SK-N-SH (cell line): ENCODE measurements at regions not wholly inside any gene's neighbourhood (a gene's known extent, or its start where the extent isn't known, plus 50 kb on each side); places are given as distances from the start of the nearest gene placed in this dataset.

ENCODE experiments used
- CTCF ChIA-PET: fragments of 300-600, 350-600 bp; formaldehyde crosslinking; extraction: SDS; loops from one replicate; lab custom pipeline; 2021; lab: Yijun Ruan, JAX
- POLR2A ChIA-PET: fragments of 350-600 bp; sonication (Branson Sonifier 250); formaldehyde crosslinking; extraction: SDS; loops from one replicate; lab custom pipeline; 2020; ENCODE audit warnings: antibody characterized with exemption, inconsistent platforms; lab: Yijun Ruan, JAX
- DNase-seq: peaks from one replicate; pipeline ENCODE4 v3.0.0; 2012
- H2AFZ ChIP-seq: fragments of 200-600 bp; sonication (generic); 2 replicates; pipeline ENCODE4 v1.8.1; 2016; ENCODE audit warnings: antibody characterized with exemption, mild to moderate bottlenecking, low read depth
- H3F3A ChIP-seq: fragments of 200-600 bp; sonication (generic); replicated peaks from 2 replicates; pipeline ENCODE3; 2016; ENCODE audit warnings: antibody characterized with exemption, mild to moderate bottlenecking; ENCODE audit not compliant: insufficient read depth
- H3K27ac ChIP-seq, 2 experiments: fragments of 200-500 bp in 1 of 2; fragments of 200-600 bp in 1 of 2; sonication (Bioruptor generic) in 1 of 2; sonication (generic), shearing (Covaris generic) in 1 of 2; 2 replicates each; pipeline versions ENCODE4 v1.5.1 to v1.6.1; 2014 to 2016; ENCODE audit warnings: low read depth in 2 of 2, inconsistent platforms in 1 of 2, low read length in 1 of 2, mild to moderate bottlenecking in 1 of 2, mixed read lengths in 1 of 2
- H3K27me3 ChIP-seq: fragments of 200-600 bp; sonication (generic), shearing (Covaris generic); 2 replicates; pipeline ENCODE4 v1.6.1; 2016; ENCODE audit warnings: mixed run types; ENCODE audit not compliant: insufficient read depth
- H3K36me3 ChIP-seq, 2 experiments: fragments of 200-500 bp in 1 of 2; fragments of 200-600 bp in 1 of 2; sonication (Bioruptor generic) in 1 of 2; sonication (generic) in 1 of 2; replicated peaks in 1 of 2; 2 replicates each; pipeline versions ENCODE3 to v1.5.1; 2014 to 2016; ENCODE audit warnings: low read length in 1 of 2, mild to moderate bottlenecking in 1 of 2; ENCODE audit not compliant: insufficient read depth in 2 of 2, control insufficient read depth in 1 of 2
- H3K4me1 ChIP-seq, 2 experiments: fragments of 200-500 bp in 1 of 2; fragments of 200-600 bp in 1 of 2; sonication (Bioruptor generic) in 1 of 2; sonication (generic), shearing (Covaris generic) in 1 of 2; 2 replicates each; pipeline versions ENCODE4 v1.5.1 to v1.6.1; 2014 to 2016; ENCODE audit warnings: low read depth in 1 of 2, low read length in 1 of 2, mixed run types in 1 of 2; ENCODE audit not compliant: insufficient read depth in 2 of 2, control insufficient read depth in 1 of 2
- H3K4me2 ChIP-seq: fragments of 200-600 bp; sonication (generic), shearing (Covaris generic); 2 replicates; pipeline ENCODE4 v1.6.1; 2017; ENCODE audit warnings: mixed run types
- H3K4me3 ChIP-seq, 2 experiments: fragments of 200-500 bp in 1 of 2; fragments of 200-600 bp in 1 of 2; sonication (Bioruptor generic) in 1 of 2; sonication (generic), shearing (Covaris generic) in 1 of 2; 2 replicates each; pipeline versions ENCODE4 v1.5.1 to v1.8.1; 2014 to 2016; ENCODE audit warnings: low read depth in 2 of 2, inconsistent platforms in 1 of 2, low read length in 1 of 2, mild to moderate bottlenecking in 1 of 2, mixed read lengths in 1 of 2, moderate library complexity in 1 of 2
- H3K79me2 ChIP-seq: fragments of 200-600 bp; sonication (generic); 2 replicates; pipeline ENCODE4 v1.8.1; 2017; ENCODE audit warnings: mild to moderate bottlenecking; ENCODE audit not compliant: insufficient read depth
- H3K9ac ChIP-seq: fragments of 200-600 bp; sonication (generic); 2 replicates; pipeline ENCODE4 v1.6.1; 2017; ENCODE audit warnings: mixed run types
- H3K9me2 ChIP-seq: fragments of 200-600 bp; sonication (generic); 2 replicates; pipeline ENCODE4 v1.6.1; 2017; ENCODE audit warnings: mixed run types
- H3K9me3 ChIP-seq: fragments of 200-600 bp; sonication (generic); 2 replicates; pipeline ENCODE4 v1.6.1; 2017; ENCODE audit warnings: mixed run types, mild to moderate bottlenecking, moderate library complexity
- H4K20me1 ChIP-seq: fragments of 200-600 bp; sonication (generic); 2 replicates; pipeline ENCODE4 v1.6.1; 2017; ENCODE audit warnings: mild to moderate bottlenecking, mixed run types; ENCODE audit not compliant: insufficient read depth
- CHD2 ChIP-seq: fragments of 150-350 bp; IDR thresholded peaks from 2 replicates; pipeline ENCODE4 v1.6.1; 2018; ENCODE audit warnings: low read length; ENCODE audit not compliant: partially characterized antibody
- CTCF ChIP-seq: fragments of 200-600 bp; sonication (generic); IDR thresholded peaks from 2 replicates; pipeline ENCODE4 v1.6.1; 2017; ENCODE audit warnings: antibody characterized with exemption, mild to moderate bottlenecking, moderate library complexity
- ELF1 ChIP-seq: IDR thresholded peaks from 2 replicates; pipeline ENCODE4 v1.4.0; 2012
- FOSL2 ChIP-seq: IDR thresholded peaks from 2 replicates; pipeline ENCODE4 v1.4.0; 2012; ENCODE audit warnings: low read depth, mild to moderate bottlenecking, moderate library complexity, borderline replicate concordance
- GATA2 ChIP-seq: sonication (generic); formaldehyde crosslinking; IDR thresholded peaks from 2 replicates; pipeline ENCODE4 v1.5.0; 2020; ENCODE audit warnings: mild to moderate bottlenecking, missing genetic modification reagents
- JUND ChIP-seq: IDR thresholded peaks from 2 replicates; pipeline ENCODE4 v1.4.0; 2012
- MAX ChIP-seq: IDR thresholded peaks from 2 replicates; pipeline ENCODE4 v1.4.0; 2012; ENCODE audit warnings: low read depth
- MEF2A ChIP-seq: IDR thresholded peaks from 2 replicates; pipeline ENCODE4 v1.4.0; 2012; ENCODE audit warnings: low read depth, borderline replicate concordance
- MXI1 ChIP-seq: IDR thresholded peaks from 2 replicates; pipeline ENCODE4 v1.6.1; 2012; ENCODE audit warnings: mild to moderate bottlenecking, low read depth, low read length, improper control_type of control experiment
- NFIC ChIP-seq: IDR thresholded peaks from 2 replicates; pipeline ENCODE4 v1.4.0; 2012; ENCODE audit warnings: borderline replicate concordance
- PBX3 ChIP-seq: IDR thresholded peaks from 2 replicates; pipeline ENCODE4; 2012
- RCOR1 ChIP-seq: fragments of 150-350 bp; IDR thresholded peaks from 2 replicates; pipeline ENCODE4 v1.6.1; 2017; ENCODE audit warnings: antibody characterized with exemption, low read length
- RFX5 ChIP-seq: IDR thresholded peaks from 2 replicates; pipeline ENCODE4 v1.6.1; 2012; ENCODE audit warnings: mild to moderate bottlenecking, improper control_type of control experiment, low read length
- RXRA ChIP-seq: IDR thresholded peaks from 2 replicates; pipeline ENCODE4 v1.4.0; 2012; ENCODE audit warnings: low read depth, mild to moderate bottlenecking, borderline replicate concordance
- SIN3A ChIP-seq: IDR thresholded peaks from 2 replicates; pipeline ENCODE4 v1.6.1; 2012; ENCODE audit warnings: low read depth, mild to moderate bottlenecking, low read length, moderate library complexity, borderline replicate concordance
- SMC3 ChIP-seq: IDR thresholded peaks from 2 replicates; pipeline ENCODE4 v1.6.1; 2012; ENCODE audit warnings: low read depth, low read length, improper control_type of control experiment
- TAF1 ChIP-seq: IDR thresholded peaks from 2 replicates; pipeline ENCODE4 v1.6.1; 2012; ENCODE audit warnings: low read depth, mild to moderate bottlenecking, low read length, moderate library complexity, borderline replicate concordance
- TCF12 ChIP-seq: IDR thresholded peaks from 2 replicates; pipeline ENCODE4 v1.4.0; 2012
- USF1 ChIP-seq: IDR thresholded peaks from 2 replicates; pipeline ENCODE4 v1.4.0; 2012; ENCODE audit warnings: low read depth, borderline replicate concordance
- USF2 ChIP-seq: fragments of 150-350 bp; IDR thresholded peaks from 2 replicates; pipeline ENCODE4 v1.6.1; 2017; ENCODE audit warnings: antibody characterized with exemption, low read length, low read depth, borderline replicate concordance
- WGBS: methylation state at CpG from one replicate; pipeline ENCODE4 v1.1.6; 2017; ENCODE audit warnings: low lambda C conversion rate; 5-methylcytosine and 5-hydroxymethylcytosine counted together

GRCh38 chr11:122399375-122399774, 256.1 kb upstream of the UBASH3B start (continued):
- no peak for TF ChIP-seq MAX
- TF ChIP-seq USF2, result no peak

GRCh38 chr11:122398851-122399250, 256.7 kb upstream of the UBASH3B start:
- H3K9ac ChIP-seq, result no peak overlapping the region
- no peaks in the 10 kb centered on the region for H3F3A ChIP-seq
- CTCF ChIA-PET, result no interaction called here
- TF ChIP-seq CHD2, result no peak
- no peaks in the 10 kb centered on the region for H3K9me3 ChIP-seq
- no peaks in the 10 kb centered on the region for H3K79me2 ChIP-seq
- no peaks in the 10 kb centered on the region for H4K20me1 ChIP-seq
- no peak overlapping the region for H2AFZ ChIP-seq
- H3K4me2 ChIP-seq, result no peak overlapping the region
- H3K9me2 ChIP-seq, result no peaks in the 10 kb centered on the region
- H3K4me3 ChIP-seq, result no peak overlapping the region
- POLR2A ChIA-PET, result no interaction called here
- no peak overlapping the region for H3K27ac ChIP-seq
- WGBS, result 63% methylated on average over 2 of the region's 2 CpGs
- DNase-seq, result no peak
- H3K4me1 ChIP-seq, result no peaks in the 10 kb centered on the region
- no peaks in the 10 kb centered on the region for H3K36me3 ChIP-seq
- no peaks in the 10 kb centered on the region for H3K27me3 ChIP-seq

- Histone ChIP-seq H4K20me1 (no peaks in the 10 kb centered on the region), H3F3A (no peaks in the 10 kb centered on the region), H3K4me3 (no peak overlapping the region), H3K4me2 (no peak overlapping the region), H3K9ac (no peak overlapping the region), H3K36me3 (no peaks in the 10 kb centered on the region), H3K9me2 (no peaks in the 10 kb centered on the region), H3K9me3 (no peaks in the 10 kb centered on the region), H3K27me3 (no peaks in the 10 kb centered on the region), H3K79me2 (no peaks in the 10 kb centered on the region), H3K27ac (no peak overlapping the region), H3K4me1 (no peaks in the 10 kb centered on the region), H2AFZ (no peak overlapping the region)
- no peak for DNase-seq
- ChIA-PET CTCF (no interaction called here), POLR2A (no interaction called here)
- 7% methylated on average over 1 of the region's 1 CpG for WGBS
- TF ChIP-seq FOSL2, result no peak
- TF ChIP-seq RCOR1, result no peak
- TF ChIP-seq USF1, result no peak
- no peak for TF ChIP-seq PBX3
- no peak for TF ChIP-seq MAX
- TF ChIP-seq TAF1, result no peak
- no peak for TF ChIP-seq RXRA
- TF ChIP-seq MEF2A, result no peak
- no peak for TF ChIP-seq SMC3
- TF ChIP-seq RFX5, result no peak
- TF ChIP-seq USF2, result no peak
- TF ChIP-seq CTCF, result no peak
- no peak for TF ChIP-seq SIN3A
- TF ChIP-seq TCF12, result no peak
- no peak for TF ChIP-seq GATA2 (CRISPR knock-in tag)
- TF ChIP-seq NFIC, result no peak
- TF ChIP-seq JUND, result no peak
- TF ChIP-seq MXI1, result no peak
- no peak for TF ChIP-seq ELF1
- TF ChIP-seq, all 33 proteins: peak for 0
Measured at GRCh38 chr11:122398167-122398566, 257.4 kb upstream of the UBASH3B start.
